Activated CD4-positive, alpha-beta memory T cell treated with anti-CD3 and anti-CD28 coated beads, Interleukin-2, amount 10 ng/mL, durations not matched to agents 7 days and 5 days (primary cell): ENCODE measurements at regions not wholly inside any gene's neighbourhood (a gene's known extent, or its start where the extent isn't known, plus 50 kb on each side); places are given as distances from the start of the nearest gene placed in this dataset.

Experiments used
- CTCF ChIA-PET: fragments of 350-600 bp; sonication (Branson Sonifier 250); formaldehyde crosslinking; loops from one replicate; lab custom pipeline; 2021; ENCODE audit warnings: antibody characterized with exemption, inconsistent platforms; lab: Charles Lee
- POLR2A ChIA-PET: fragments of 350-600 bp; sonication (Branson Sonifier 250); formaldehyde crosslinking; loops from one replicate; lab custom pipeline; 2021; ENCODE audit warnings: antibody characterized with exemption; lab: Charles Lee
- DNase-seq: peaks from one replicate; pipeline ENCODE4 v3.0.0-alpha.2; 2020
- H3K27ac Mint-ChIP-seq: one replicate; pipeline ENCODE4 v1.8.0; 2021; ENCODE audit warnings: mild to moderate bottlenecking, mixed read lengths
- H3K27me3 Mint-ChIP-seq: one replicate; pipeline ENCODE4 v1.8.0; 2021; ENCODE audit warnings: mixed read lengths
- H3K36me3 Mint-ChIP-seq: one replicate; pipeline ENCODE4 v1.8.0; 2021; ENCODE audit warnings: low read depth, mixed read lengths
- H3K4me1 Mint-ChIP-seq: one replicate; pipeline ENCODE4 v1.8.0; 2021; ENCODE audit warnings: mixed read lengths
- H3K4me3 Mint-ChIP-seq: one replicate; pipeline ENCODE4 v1.8.0; 2021; ENCODE audit warnings: mild to moderate bottlenecking, mixed read lengths
- H3K9me3 Mint-ChIP-seq: one replicate; pipeline ENCODE4 v1.8.0; 2021; ENCODE audit warnings: mixed read lengths

DNA sequence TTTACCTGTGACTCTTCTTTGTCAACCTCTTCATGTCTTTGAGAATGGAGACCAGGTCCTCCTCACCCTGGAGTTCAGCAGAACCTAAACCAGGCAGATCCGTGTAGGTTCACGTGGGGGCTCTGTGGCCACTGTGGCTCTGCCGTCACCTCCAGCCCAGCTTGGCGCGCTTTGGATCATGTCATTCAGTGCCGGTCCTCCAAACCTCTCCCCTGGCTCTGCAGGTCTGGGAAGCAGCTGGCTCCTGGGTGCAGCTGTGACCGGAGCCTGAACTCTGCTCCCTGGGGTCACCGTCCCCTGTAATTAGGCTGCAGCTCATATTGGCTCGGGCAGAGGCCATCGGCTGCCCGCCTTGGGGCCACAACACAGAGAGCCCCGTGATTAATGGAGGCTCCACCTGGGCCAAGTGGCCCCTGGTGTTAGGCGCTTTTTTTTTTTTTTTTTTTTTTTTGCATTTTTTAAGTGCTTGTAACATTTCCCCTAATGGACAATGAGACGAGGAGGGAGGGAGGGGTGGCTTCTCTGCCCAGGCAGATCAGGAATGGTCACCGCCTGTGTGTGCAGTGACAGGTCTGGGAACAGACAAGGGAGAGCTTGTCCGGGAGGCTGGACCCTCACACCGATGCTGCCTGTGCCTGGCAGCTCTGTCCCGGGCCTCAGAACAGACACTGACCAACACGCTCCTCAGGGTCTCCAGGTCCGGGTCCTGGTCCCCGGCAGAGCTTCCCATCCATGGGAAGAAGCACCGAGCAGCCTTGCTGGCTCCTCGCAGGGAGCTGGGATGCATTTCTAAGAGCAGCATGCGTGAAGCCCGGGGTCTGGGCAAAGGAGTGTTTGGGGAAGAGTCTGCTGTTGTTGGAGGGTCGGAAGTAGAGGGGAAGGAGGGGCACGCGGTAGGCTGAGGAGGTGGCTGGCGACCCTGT, 247.9 kb downstream of the SEC14L1 start:
- Mint-ChIP-seq H3K9me3 (no peaks in the 10 kb centered on the region), H3K27ac (peak overlapping the region; percentile 85), H3K4me3 (peak overlapping the region; percentile 86), H3K27me3 (no peaks in the 10 kb centered on the region), H3K4me1 (peaks cover 86% of the 10 kb centered on the region), H3K36me3 (peaks cover 47% of the 10 kb centered on the region)
- POLR2A ChIA-PET: interaction anchor here (0.7 to 8.8 kb wide), 12 partner anchors 13 to 570 kb away, joined by 3 to 140 read pairs (median 4); partner anchors contain the start of gene TNRC6C
- CTCF ChIA-PET: interaction anchor here (0.7 to 4.7 kb wide), 5 partner anchors 12 to 87 kb away, joined by 3 to 98 read pairs (median 7); no protein-coding TSS in a partner anchor
- DNase-seq: no peak

DNA sequence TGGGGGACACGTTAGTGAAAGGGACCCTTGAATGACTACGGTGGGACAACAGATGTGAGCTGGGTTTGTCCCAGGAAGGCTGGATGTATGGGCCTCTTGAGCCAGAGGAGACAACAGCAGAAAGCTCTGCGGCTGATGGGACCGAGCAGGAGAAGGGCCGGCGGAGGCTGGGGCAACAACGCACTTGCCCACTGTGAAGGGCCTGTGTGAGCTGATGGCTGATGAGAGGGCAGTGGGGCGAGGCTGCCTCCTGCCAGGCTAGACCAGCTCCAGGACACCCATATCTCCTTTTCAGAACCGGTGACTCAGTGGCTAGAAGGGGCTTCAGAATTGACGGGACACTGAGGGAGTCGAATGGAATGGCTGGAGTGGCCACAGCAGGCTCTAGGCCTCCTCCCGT, 250.1 kb downstream of the SEC14L1 start:
- H3K4me1 Mint-ChIP-seq: peaks cover 86% of the 10 kb centered on the region
- DNase-seq: no peak
- H3K4me3 Mint-ChIP-seq: peak overlapping the region; percentile 66
- no peaks in the 10 kb centered on the region for H3K27me3 Mint-ChIP-seq
- H3K27ac Mint-ChIP-seq: peak overlapping the region; percentile 85
- CTCF ChIA-PET: interaction anchor here (1.2 to 4.7 kb wide), 6 partner anchors 10 to 60 kb away, joined by 3 to 98 read pairs (median 14); no protein-coding TSS in a partner anchor
- H3K9me3 Mint-ChIP-seq: no peaks in the 10 kb centered on the region
- POLR2A ChIA-PET: interaction anchor here (0.7 to 8.8 kb wide), 13 partner anchors 9 to 69 kb away, joined by 3 to 140 read pairs (median 8); no protein-coding TSS in a partner anchor
- H3K36me3 Mint-ChIP-seq: peaks cover 47% of the 10 kb centered on the region

DNA sequence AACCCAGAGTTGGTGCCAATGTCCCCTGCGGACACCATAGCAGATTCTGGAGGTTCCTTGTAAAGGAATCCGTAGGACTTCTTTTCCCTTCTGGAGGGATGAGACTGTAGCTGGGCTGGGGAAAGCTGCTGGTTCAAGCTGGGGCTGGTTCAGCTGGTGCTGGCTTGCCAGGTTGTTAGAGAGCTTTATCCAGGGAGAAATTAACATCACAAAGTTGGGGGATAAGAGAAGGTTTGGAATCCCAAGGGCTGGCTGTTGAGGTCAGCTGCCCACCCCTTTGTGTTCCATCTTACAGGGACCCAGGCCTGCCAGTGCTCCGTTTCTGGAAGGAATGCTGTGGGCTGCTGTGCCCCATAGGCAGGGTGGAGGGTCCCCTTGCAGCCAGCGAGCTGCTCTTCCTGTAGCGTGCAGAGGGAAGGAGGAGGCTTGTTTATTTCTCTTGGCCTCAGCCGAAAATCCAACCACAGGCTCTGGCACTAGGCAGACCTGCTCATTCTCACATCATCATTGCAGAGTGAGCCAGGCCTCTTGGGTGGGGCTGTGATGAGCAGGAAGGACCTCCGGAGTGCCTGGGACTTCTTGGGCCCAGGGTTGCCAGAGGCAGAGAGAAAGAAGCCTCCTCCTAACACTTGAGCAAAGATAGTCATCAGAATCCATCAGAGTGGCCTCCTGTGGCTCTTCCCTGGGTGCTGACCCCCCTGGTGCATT, 251.1 kb downstream of the SEC14L1 start:
- H3K4me1 Mint-ChIP-seq: peaks cover 83% of the 10 kb centered on the region
- H3K9me3 Mint-ChIP-seq: no peaks in the 10 kb centered on the region
- H3K36me3 Mint-ChIP-seq: peaks cover 45% of the 10 kb centered on the region
- H3K4me3 Mint-ChIP-seq: peak overlapping the region; percentile 66
- CTCF ChIA-PET: interaction anchor here (1.1 to 4.7 kb wide), 6 partner anchors 9 to 61 kb away, joined by 3 to 98 read pairs (median 6); no protein-coding TSS in a partner anchor
- H3K27me3 Mint-ChIP-seq: no peaks in the 10 kb centered on the region
- peak overlapping the region; percentile 85 for H3K27ac Mint-ChIP-seq
- DNase-seq: peak; percentile 83
- POLR2A ChIA-PET: interaction anchor here (1.0 to 8.8 kb wide), 9 partner anchors 10 to 276 kb away, joined by 3 to 140 read pairs (median 15); no protein-coding TSS in a partner anchor

DNA sequence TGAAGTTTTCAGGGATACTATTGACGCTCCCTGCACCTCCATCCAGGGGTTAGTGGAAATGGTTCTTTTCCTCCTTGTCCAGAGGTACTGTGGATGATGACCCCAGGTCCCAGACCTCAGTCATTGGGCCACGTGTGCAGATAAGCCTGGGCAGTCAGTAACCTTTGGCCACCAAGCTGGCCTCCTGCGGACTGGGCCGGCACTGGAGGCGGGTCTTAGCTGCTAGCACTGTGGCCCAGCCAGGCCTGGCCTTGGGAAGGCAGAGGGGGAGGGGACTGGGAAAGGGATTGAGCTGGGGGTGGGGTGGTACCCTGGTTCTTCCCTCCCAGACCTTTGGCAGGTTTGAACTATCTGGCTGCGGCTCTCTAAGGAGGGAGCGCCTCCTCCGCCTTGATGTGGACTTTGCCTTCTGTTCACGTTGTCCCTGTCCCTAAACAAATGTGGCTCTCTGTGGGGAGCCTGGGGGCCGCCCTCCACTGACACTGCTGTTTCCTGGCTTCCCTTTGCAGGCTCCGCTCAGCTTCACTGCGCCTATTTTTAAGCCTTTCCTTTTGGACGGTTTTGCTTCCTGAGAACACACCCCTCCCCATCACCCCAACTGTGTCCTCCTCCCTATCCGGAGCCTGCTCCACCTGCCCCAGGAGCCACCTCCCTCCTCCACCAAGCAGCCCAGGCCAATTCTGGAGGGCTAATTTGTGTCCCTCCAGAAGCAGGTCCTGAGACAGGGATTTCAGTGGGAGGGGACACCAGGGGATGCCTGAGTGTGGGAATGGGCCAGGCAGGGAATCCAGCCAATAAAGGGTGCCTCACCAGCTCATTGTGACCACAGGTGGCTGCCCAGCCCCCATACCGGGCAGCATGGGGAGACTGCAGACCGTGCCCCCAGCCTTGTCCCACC, 251.9 kb downstream of the SEC14L1 start:
- H3K4me3 Mint-ChIP-seq: peak overlapping the region; percentile 66
- ChIA-PET POLR2A (interaction anchor here (1.0 to 8.8 kb wide), 11 partner anchors 10 to 275 kb away, joined by 3 to 140 read pairs (median 6); no protein-coding TSS in a partner anchor), CTCF (interaction anchor here (1.0 to 4.7 kb wide), 8 partner anchors 8 to 61 kb away, joined by 3 to 98 read pairs (median 4); no protein-coding TSS in a partner anchor)
- H3K4me1 Mint-ChIP-seq: peaks cover 81% of the 10 kb centered on the region
- H3K36me3 Mint-ChIP-seq: peaks cover 43% of the 10 kb centered on the region
- no peak for DNase-seq
- no peaks in the 10 kb centered on the region for H3K9me3 Mint-ChIP-seq
- H3K27me3 Mint-ChIP-seq: no peaks in the 10 kb centered on the region
- H3K27ac Mint-ChIP-seq: peak overlapping the region; percentile 85

DNA sequence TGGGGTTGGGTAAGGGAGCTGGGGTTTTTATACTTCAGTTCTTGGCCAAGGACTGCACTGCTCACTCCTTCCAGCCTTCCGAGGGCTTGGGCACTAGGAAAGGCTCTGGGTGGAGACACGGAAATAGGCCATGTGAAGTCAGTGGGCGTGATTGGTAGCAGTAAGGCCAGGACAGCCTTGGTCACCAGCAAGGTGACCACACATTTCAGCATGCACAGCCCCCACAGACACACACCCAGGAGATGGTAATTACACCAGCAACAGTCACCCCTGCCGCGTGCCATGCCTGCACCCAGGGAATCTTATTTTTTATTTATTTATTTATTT, 252.5 kb downstream of the SEC14L1 start:
- H3K36me3 Mint-ChIP-seq: peaks cover 46% of the 10 kb centered on the region
- no peak for DNase-seq
- H3K4me1 Mint-ChIP-seq: peaks cover 84% of the 10 kb centered on the region
- ChIA-PET CTCF (interaction anchor here (1.0 to 1.4 kb wide), 2 partner anchors 17 to 61 kb away, joined by 3 to 4 read pairs; no protein-coding TSS in a partner anchor), POLR2A (interaction anchor here (1.1 to 8.8 kb wide), 4 partner anchors 9 to 67 kb away, joined by 3 to 140 read pairs (median 62); no protein-coding TSS in a partner anchor)
- no peaks in the 10 kb centered on the region for H3K9me3 Mint-ChIP-seq
- H3K27me3 Mint-ChIP-seq: no peaks in the 10 kb centered on the region
- H3K27ac Mint-ChIP-seq: peak overlapping the region; percentile 85
- H3K4me3 Mint-ChIP-seq: no peak overlapping the region

DNA sequence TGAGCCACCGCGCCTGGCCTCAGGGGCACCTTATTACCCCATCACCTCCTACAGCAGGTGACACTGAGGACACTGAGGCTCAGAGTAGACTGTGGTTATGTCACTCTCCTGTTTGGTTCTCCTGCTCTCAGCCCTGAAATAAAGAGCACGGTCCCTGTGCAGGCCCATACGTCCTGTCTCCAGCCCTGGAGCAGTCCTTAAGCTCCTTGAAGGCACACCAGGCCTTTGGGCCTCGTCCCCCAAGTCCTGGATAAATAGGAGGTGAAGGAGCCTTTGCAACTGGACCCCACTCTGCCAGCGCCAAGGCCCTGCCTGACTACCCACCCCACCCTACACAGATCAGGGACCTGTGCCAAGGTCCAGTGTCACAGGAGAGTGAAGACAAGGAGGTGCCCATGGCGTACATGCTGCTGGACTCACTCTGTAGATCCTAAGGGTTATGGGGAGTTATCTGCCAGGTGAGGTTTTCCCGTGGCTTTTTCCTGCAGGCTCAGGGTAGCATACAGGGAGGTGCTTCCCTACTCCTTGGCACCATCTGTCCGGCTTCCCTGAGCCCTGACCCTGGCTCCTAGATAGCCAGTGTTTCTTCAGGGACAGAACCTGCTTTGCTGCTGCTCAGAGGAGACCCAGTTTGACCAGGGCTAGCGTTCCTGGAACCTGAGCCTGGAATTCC, 253.2 kb downstream of the SEC14L1 start:
- H3K4me1 Mint-ChIP-seq: peaks cover 83% of the 10 kb centered on the region
- no peaks in the 10 kb centered on the region for H3K27me3 Mint-ChIP-seq
- H3K27ac Mint-ChIP-seq: peak overlapping the region; percentile 45
- H3K36me3 Mint-ChIP-seq: peaks cover 48% of the 10 kb centered on the region
- POLR2A ChIA-PET: interaction anchor here (8.6 to 8.8 kb wide), 2 partner anchors 8 to 18 kb away, joined by 120 to 140 read pairs; no protein-coding TSS in a partner anchor
- H3K4me3 Mint-ChIP-seq: no peak overlapping the region
- CTCF ChIA-PET: interaction anchor here (1.0 to 1.4 kb wide), 2 partner anchors 18 to 62 kb away, joined by 3 to 4 read pairs; no protein-coding TSS in a partner anchor
- no peak for DNase-seq
- H3K9me3 Mint-ChIP-seq: no peaks in the 10 kb centered on the region

DNA sequence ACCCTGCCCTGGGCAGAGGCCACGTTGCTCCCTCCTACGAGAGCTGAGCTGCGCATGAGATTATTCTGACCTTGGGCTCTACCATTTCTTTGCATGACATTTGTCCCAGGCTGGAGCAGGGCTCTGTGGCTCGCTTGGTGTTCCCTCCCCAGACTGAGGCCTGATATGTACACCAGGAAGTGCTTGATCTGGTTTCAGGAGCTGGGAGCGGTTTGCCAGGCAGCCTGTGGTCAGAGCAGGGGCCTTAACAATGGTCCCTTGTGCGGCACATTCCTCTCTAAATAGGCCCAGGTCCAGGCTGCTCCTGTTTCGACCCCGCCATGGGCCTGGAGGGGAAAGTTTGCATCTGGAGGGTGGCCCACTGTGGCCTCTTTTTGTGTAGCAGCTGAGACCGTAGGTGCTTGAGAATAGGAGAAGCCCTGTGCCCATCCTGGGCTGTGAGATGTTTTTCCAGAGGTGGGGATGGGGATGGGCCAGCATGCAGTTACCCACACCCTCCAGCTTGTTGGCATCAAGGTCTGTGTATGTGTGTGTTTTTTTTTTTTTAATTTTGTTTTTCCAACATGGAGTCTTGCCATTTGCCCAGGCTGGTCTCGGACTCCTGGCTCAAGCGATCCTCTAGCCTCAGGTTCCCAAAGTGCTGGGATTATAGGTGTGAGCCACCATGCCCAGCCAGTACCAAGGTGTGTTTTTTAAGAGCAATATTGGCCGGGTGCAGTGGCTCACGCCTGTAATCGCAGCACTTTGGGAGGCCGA, 253.9 kb downstream of the SEC14L1 start:
- POLR2A ChIA-PET: interaction anchor here (8.8 kb wide), 1 partner anchor 7 kb away, joined by 140 read pairs; no protein-coding TSS in a partner anchor

DNA sequence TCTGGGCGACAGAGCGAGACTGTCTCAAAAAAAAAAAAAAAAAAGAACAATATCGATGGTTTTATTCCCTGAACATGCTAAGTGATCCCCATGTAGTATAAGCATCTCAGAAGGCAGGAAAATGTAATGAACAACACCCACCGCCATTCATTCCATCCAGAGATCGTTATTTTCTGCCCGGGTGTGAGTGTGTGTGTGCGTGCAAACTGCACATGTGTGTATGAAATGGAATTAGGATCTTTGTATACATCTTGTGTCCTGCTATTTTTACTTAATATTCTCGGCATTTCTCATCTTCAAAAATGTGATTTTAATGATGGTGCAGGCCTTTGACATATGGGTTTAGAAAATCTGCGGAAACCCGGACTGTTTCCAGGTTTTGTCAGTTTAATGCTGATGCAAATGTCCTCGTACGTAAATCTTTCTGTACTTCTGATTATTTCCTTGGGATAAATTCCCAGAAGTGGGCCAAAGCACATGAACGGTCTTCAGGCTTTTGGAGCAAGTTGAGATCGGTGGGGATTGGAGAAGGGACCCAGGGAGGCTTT, 254.8 kb downstream of the SEC14L1 start:
- Mint-ChIP-seq H3K9me3 (no peaks in the 10 kb centered on the region), H3K27ac (no peak overlapping the region), H3K4me1 (peaks cover 86% of the 10 kb centered on the region), H3K4me3 (no peak overlapping the region), H3K36me3 (peaks cover 45% of the 10 kb centered on the region), H3K27me3 (no peaks in the 10 kb centered on the region)
- POLR2A ChIA-PET: no interaction called here
- CTCF ChIA-PET: no interaction called here
- no peak for DNase-seq

More for the DNA sequence above, 253.9 kb downstream of the SEC14L1 start:
- peaks cover 83% of the 10 kb centered on the region for H3K4me1 Mint-ChIP-seq
- CTCF ChIA-PET: no interaction called here
- H3K9me3 Mint-ChIP-seq: no peaks in the 10 kb centered on the region
- H3K27me3 Mint-ChIP-seq: no peaks in the 10 kb centered on the region
- no peak overlapping the region for H3K27ac Mint-ChIP-seq
- H3K36me3 Mint-ChIP-seq: peaks cover 44% of the 10 kb centered on the region
- no peak overlapping the region for H3K4me3 Mint-ChIP-seq
- no peak for DNase-seq

DNA sequence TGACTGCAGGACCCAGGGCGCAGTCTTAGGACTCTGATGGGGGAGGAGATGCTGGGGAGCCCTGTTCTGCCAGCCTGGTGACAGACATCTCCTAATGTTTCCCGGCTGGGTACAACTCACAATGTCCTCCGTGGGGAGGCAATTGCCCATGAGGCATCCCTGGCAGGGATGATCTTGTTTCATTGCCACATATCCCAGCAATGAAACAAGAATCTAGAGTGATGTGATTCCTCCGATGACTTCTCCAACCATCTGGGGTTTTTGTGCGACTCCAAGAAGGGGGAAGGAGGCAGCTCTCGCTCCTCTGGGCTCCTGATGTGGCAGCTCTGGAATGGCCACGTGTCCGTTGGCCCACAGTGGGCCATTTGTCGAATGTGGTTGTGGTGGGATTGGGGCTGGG, 255.8 kb downstream of the SEC14L1 start:
- Mint-ChIP-seq H3K36me3 (peaks cover 43% of the 10 kb centered on the region), H3K27me3 (no peaks in the 10 kb centered on the region), H3K4me1 (peaks cover 85% of the 10 kb centered on the region), H3K9me3 (no peaks in the 10 kb centered on the region), H3K4me3 (no peak overlapping the region), H3K27ac (no peak overlapping the region)
- CTCF ChIA-PET: no interaction called here
- POLR2A ChIA-PET: no interaction called here
- DNase-seq: no peak

DNA sequence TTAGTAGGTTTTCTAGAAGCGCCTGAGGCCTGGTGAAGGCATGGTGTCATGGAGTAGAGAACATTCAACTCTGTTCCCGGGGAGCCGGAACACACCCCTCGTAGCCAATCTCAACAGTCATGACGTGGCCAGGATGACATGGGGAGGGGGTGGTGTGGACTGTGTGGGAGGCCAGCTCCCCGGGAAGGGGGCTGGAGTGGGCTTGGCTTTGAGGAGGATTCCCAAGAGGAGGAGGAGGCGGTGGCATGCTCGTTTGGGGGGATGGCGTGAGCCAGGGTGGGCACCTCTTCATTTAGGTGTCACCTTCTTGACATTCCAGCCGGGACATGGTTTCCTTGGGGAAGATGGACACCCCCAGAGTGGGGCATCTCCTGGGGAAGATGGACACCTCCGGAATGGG, 257.5 kb downstream of the SEC14L1 start:
- Mint-ChIP-seq H3K4me3 (no peak overlapping the region), H3K27ac (peak overlapping the region; percentile 37), H3K27me3 (no peaks in the 10 kb centered on the region), H3K9me3 (no peaks in the 10 kb centered on the region), H3K36me3 (peaks cover 54% of the 10 kb centered on the region), H3K4me1 (peaks cover 85% of the 10 kb centered on the region)
- CTCF ChIA-PET: interaction anchor here (0.9 to 3.9 kb wide), 3 partner anchors 43 to 67 kb away, joined by 3 to 39 read pairs (median 26); no protein-coding TSS in a partner anchor
- DNase-seq: no peak
- POLR2A ChIA-PET: interaction anchor here (2.2 to 9.5 kb wide), 6 partner anchors 8 to 67 kb away, joined by 9 to 140 read pairs (median 22); no protein-coding TSS in a partner anchor
